ENCODE measurements at regions not wholly inside any gene's neighbourhood (a gene's known extent, or its start where the extent isn't known, plus 50 kb on each side); places are given as distances from the start of the nearest gene placed in this dataset.

DNA sequence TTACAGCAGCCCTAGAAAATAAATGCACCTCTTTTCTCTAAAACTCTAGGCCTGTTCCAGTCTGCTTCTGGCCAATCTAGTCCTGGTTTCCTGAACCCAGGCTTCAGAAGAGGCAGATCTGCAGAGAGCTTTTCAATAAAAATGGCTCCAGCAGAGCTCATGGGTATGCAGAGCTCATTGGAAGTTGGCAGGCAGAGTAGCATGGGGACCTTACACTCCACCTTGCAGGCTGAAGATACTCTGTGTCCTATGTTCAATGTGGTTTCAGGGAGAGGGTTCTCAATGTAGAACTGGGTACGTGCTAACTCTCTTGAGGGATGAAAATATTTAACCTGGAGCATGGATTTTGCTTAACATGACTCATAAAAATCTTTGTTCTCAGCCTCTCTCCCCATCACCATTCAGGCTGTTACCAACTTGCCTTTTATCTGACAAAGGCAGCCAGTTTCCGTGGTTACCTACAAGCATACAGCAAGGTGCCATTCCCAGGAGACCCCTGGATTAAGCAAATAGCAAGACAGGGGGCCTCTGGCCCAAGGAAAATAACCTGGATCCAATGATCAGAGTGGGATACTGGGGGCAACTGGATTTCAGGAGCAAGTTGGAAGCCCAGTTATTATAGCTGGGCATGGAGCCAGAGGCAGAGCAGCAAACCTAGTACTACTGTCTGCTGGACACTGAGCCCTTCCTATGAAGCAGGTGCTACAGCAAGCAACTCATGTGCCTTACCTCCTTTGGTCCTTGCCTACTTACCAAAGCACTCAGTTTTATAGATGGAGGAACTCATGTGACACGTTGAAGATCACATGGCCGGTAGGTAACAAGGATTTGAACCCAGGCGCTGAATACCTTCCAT is 98.2 kb upstream of the DHX40 start (continued):
- TF ChIP-seq ZBTB4 (CRISPR knock-in tag; IDR thresholded peaks at IDR 0.05; ENCODE audit: borderline replicate concordance) (no peak), SP5 (CRISPR knock-in tag; IDR thresholded peaks at IDR 0.05; ENCODE audit: borderline replicate concordance, low read depth) (no peak), ATRX (CRISPR knock-in tag; IDR thresholded peaks at IDR 0.05; ENCODE audit: borderline replicate concordance) (no peak), ZNF563 (CRISPR knock-in tag; IDR thresholded peaks at IDR 0.05) (no peak), SRSF4 (IDR thresholded peaks at IDR 0.05; ENCODE audit: low read depth, low read length, poor library complexity, severe bottlenecking) (no peak), ZBTB25 (CRISPR knock-in tag; IDR thresholded peaks at IDR 0.05) (no peak), MLX (CRISPR knock-in tag; IDR thresholded peaks at IDR 0.05) (no peak), NFATC3 (CRISPR knock-in tag; IDR thresholded peaks at IDR 0.05) (no peak), ZNF17 (CRISPR knock-in tag; IDR thresholded peaks at IDR 0.05) (no peak), SRSF1 (optimal IDR thresholded peaks at IDR 0.05; ENCODE audit: low read depth, low read length) (no peak), YEATS2 (CRISPR knock-in tag; IDR thresholded peaks at IDR 0.05; ENCODE audit: borderline replicate concordance) (no peak), ZNF282 (IDR thresholded peaks at IDR 0.05; ENCODE audit: partially characterized antibody) (no peak), DMAP1 (CRISPR knock-in tag; IDR thresholded peaks at IDR 0.05) (no peak), ZIK1 (CRISPR knock-in tag; IDR thresholded peaks at IDR 0.05; ENCODE audit: borderline replicate concordance, low read depth) (no peak), FOXA3 (CRISPR knock-in tag; IDR thresholded peaks at IDR 0.05) (no peak), HDAC6 (IDR thresholded peaks at IDR 0.05; ENCODE audit: low read depth, low read length) (no peak), NRL (CRISPR knock-in tag; IDR thresholded peaks at IDR 0.05; ENCODE audit: borderline replicate concordance) (no peak), SOX13 (IDR thresholded peaks at IDR 0.05) (no peak), SOX13 (CRISPR knock-in tag; conservative IDR thresholded peaks at IDR 0.05 in 1 of 2, IDR thresholded peaks at IDR 0.05 in 1 of 2) (0 out of 4 replicates have a peak, but pooled peaks of 1 of the 2 experiments have one; percentile 9), WIZ (CRISPR knock-in tag; IDR thresholded peaks at IDR 0.05) (no peak), BRCA1 (CRISPR knock-in tag; IDR thresholded peaks at IDR 0.05) (no peak), CHCHD3 (CRISPR knock-in tag; IDR thresholded peaks at IDR 0.05) (no peak), ZSCAN29 (CRISPR knock-in tag; conservative IDR thresholded peaks at IDR 0.05) (0 out of 2 replicates have a peak, but pooled peaks have one; percentile 22)
- TF ChIP-seq, protein P1, sequence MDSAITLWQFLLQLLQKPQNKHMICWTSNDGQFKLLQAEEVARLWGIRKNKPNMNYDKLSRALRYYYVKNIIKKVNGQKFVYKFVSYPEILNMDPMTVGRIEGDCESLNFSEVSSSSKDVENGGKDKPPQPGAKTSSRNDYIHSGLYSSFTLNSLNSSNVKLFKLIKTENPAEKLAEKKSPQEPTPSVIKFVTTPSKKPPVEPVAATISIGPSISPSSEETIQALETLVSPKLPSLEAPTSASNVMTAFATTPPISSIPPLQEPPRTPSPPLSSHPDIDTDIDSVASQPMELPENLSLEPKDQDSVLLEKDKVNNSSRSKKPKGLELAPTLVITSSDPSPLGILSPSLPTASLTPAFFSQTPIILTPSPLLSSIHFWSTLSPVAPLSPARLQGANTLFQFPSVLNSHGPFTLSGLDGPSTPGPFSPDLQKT (CRISPR knock-in tag; IDR thresholded peaks at IDR 0.05; ENCODE audit: borderline replicate concordance): no peak
